ENCODE measurements at regions not wholly inside any gene's neighbourhood (a gene's known extent, or its start where the extent isn't known, plus 50 kb on each side); places are given as distances from the start of the nearest gene placed in this dataset.

DNA sequence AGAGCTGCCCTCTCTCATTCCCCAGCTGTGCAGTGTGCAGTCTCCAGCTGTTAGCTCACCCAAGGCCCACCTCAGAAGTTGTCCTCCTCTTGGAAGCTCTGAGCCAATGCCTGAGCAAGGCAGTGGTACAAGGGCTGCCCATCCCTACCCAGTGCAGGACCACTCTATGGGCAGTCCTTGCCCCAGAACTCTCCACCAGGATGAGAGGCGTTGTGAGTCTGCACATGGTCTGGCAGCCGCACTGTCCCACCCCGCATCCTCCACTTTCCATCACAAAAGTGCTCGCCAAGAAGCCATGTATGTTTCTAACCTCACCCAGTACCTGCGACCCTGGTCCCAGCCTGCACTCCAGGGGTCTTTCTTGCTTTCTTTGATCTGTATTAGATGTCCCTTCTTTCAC lies 175.1 kb upstream of the PMEPA1 start:
- no peak overlapping the region for H3K4me3 Mint-ChIP-seq
- H3K27ac Mint-ChIP-seq: peak overlapping the region in 2 of 3 experiments; percentile 83 to 99
- H3K36me3 Mint-ChIP-seq (ENCODE audit: low read depth): no peaks in the 10 kb centered on the region
- H3K9me3 Mint-ChIP-seq: peaks cover 11% of the 10 kb centered on the region
- TF ChIP-seq, protein P1, sequence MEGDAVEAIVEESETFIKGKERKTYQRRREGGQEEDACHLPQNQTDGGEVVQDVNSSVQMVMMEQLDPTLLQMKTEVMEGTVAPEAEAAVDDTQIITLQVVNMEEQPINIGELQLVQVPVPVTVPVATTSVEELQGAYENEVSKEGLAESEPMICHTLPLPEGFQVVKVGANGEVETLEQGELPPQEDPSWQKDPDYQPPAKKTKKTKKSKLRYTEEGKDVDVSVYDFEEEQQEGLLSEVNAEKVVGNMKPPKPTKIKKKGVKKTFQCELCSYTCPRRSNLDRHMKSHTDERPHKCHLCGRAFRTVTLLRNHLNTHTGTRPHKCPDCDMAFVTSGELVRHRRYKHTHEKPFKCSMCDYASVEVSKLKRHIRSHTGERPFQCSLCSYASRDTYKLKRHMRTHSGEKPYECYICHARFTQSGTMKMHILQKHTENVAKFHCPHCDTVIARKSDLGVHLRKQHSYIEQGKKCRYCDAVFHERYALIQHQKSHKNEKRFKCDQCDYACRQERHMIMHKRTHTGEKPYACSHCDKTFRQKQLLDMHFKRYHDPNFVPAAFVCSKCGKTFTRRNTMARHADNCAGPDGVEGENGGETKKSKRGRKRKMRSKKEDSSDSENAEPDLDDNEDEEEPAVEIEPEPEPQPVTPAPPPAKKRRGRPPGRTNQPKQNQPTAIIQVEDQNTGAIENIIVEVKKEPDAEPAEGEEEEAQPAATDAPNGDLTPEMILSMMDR (IDR thresholded peaks at IDR 0.05; ENCODE audit: unreplicated experiment in 3 of 3): no peak
- peaks cover 40% of the 10 kb centered on the region for H3K4me1 Mint-ChIP-seq
- H3K27me3 Mint-ChIP-seq (ENCODE audit: low read depth): peaks cover 2% of the 10 kb centered on the region

- Mint-ChIP-seq H3K36me3 (ENCODE audit: low read depth) (no peaks in the 10 kb centered on the region), H3K4me1 (peaks cover 50% of the 10 kb centered on the region), H3K9me3 (peaks cover 11% of the 10 kb centered on the region), H3K27ac (peak overlapping the region; percentile 97 to 99 (median 98)), H3K4me3 (no peak overlapping the region), H3K27me3 (ENCODE audit: low read depth) (no peaks in the 10 kb centered on the region)
- TF ChIP-seq, protein P1 (IDR thresholded peaks at IDR 0.05; ENCODE audit: unreplicated experiment in 3 of 3): no peak
Measured at GRCh38 chr20:57883761-57884160, 173.9 kb upstream of the PMEPA1 start.

- Mint-ChIP-seq H3K36me3 (ENCODE audit: low read depth) (no peaks in the 10 kb centered on the region), H3K27me3 (ENCODE audit: low read depth) (no peaks in the 10 kb centered on the region), H3K4me3 (peak overlapping the region in 2 of 3 experiments; percentile 10 to 33), H3K27ac (peak overlapping the region; percentile 97 to 99 (median 98)), H3K9me3 (peaks cover 8% of the 10 kb centered on the region), H3K4me1 (peaks cover 55% of the 10 kb centered on the region)
- TF ChIP-seq, protein P1 (IDR thresholded peaks at IDR 0.05; ENCODE audit: unreplicated experiment in 3 of 3): no peak
Measured at GRCh38 chr20:57883224-57883623, 173.4 kb upstream of the PMEPA1 start.

- Mint-ChIP-seq H3K4me1 (peaks cover 61% of the 10 kb centered on the region), H3K4me3 (peak overlapping the region in 2 of 3 experiments; percentile 10 to 33), H3K27me3 (ENCODE audit: low read depth) (no peaks in the 10 kb centered on the region), H3K36me3 (ENCODE audit: low read depth) (no peaks in the 10 kb centered on the region), H3K27ac (peak overlapping the region; percentile 97 to 99 (median 98)), H3K9me3 (peaks cover 3% of the 10 kb centered on the region)
- TF ChIP-seq, protein P1 (IDR thresholded peaks at IDR 0.05; ENCODE audit: unreplicated experiment in 3 of 3): no peak
Measured at GRCh38 chr20:57882451-57883161, 172.8 kb upstream of the PMEPA1 start.

DNA sequence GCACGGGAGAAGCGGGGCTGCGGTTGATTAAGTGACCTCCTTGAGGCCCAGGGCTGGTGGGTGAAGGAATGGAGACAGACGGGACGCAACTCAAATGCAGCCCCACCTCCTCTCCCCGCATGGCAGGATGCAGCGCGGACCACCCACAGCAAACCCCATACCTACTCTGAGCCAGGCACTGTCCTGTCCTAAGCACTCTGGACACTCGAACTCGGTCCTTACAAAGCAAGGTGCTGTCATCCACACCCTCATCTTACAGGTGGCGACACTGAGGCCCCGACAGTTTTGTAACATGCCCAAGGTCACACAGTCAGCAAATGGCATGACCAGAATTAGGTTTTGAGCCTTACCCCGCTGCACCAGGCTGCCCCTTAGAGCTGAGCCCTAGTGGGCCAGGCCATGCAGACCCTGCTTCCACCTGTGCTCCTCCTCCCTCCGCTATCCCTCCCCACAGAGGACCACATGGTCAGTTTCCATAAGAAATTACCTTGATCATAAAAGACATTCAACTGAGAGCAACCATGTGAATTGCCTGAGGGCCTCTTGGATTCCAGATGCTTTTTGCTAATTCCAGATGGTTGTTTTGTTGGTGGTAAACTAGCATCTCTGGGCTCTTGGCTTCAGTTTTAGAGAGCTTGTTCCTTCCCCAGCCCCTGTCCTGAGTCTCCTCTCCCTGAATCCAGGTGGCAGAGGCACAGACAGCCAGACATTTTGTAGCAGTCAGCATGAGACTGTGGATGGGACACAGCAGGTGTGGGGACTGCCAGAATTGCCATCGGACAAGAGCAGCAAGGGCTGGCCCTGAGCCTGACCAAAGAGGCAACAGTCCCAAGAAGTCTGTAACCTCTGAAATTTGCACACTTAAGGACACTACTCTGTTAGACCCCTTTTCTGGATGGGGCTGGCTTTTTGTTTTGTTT lies 171.9 kb upstream of the PMEPA1 start:
- TF ChIP-seq, protein P1 (IDR thresholded peaks at IDR 0.05; ENCODE audit: unreplicated experiment in 3 of 3): no peak
- Mint-ChIP-seq H3K27ac (peak overlapping the region; percentile 97 to 99 (median 98)), H3K27me3 (ENCODE audit: low read depth) (no peaks in the 10 kb centered on the region), H3K9me3 (peaks cover 1% of the 10 kb centered on the region), H3K36me3 (ENCODE audit: low read depth) (no peaks in the 10 kb centered on the region), H3K4me3 (no peak overlapping the region), H3K4me1 (peaks cover 70% of the 10 kb centered on the region)
